Calu3 (cell line): ENCODE measurements at regions not wholly inside any gene's neighbourhood (a gene's known extent, or its start where the extent isn't known, plus 50 kb on each side); places are given as distances from the start of the nearest gene placed in this dataset.

Experiments
- BruUV-seq: library from RNA; stranded (reverse); fragments of 400-500 nt; replicated peaks from 2 replicates; lab custom pipeline; 2021; lab: Mats Ljungman, UMichigan
- CTCF ChIA-PET: fragments of 300-600 bp; sonication (Branson Sonifier 250); formaldehyde crosslinking; loops from one replicate; lab custom pipeline; 2022; ENCODE audit warnings: antibody characterized with exemption; lab: Charles Lee
- DNase-seq: peaks from one replicate; pipeline ENCODE4 v3.0.0; 2022
- H3K27ac Mint-ChIP-seq: one replicate; pipeline ENCODE4 v1.8.0; 2022; ENCODE audit warnings: mixed read lengths; ENCODE audit not compliant: unreplicated experiment
- H3K27me3 Mint-ChIP-seq: one replicate; pipeline ENCODE4 v1.8.0; 2022; ENCODE audit warnings: mixed read lengths; ENCODE audit not compliant: unreplicated experiment
- H3K36me3 Mint-ChIP-seq: one replicate; pipeline ENCODE4 v1.8.0; 2022; ENCODE audit warnings: mild to moderate bottlenecking, moderate library complexity, mixed read lengths; ENCODE audit not compliant: insufficient read depth, unreplicated experiment
- H3K4me1 Mint-ChIP-seq: one replicate; pipeline ENCODE4 v1.8.0; 2022; ENCODE audit warnings: mild to moderate bottlenecking, low read depth, mixed read lengths; ENCODE audit not compliant: unreplicated experiment
- H3K4me3 Mint-ChIP-seq: one replicate; pipeline ENCODE4 v1.8.0; 2022; ENCODE audit warnings: mild to moderate bottlenecking, low read depth, moderate library complexity, mixed read lengths; ENCODE audit not compliant: unreplicated experiment
- H3K9me3 Mint-ChIP-seq: one replicate; pipeline ENCODE4 v1.8.0; 2022; ENCODE audit warnings: low read depth, mixed read lengths; ENCODE audit not compliant: unreplicated experiment
- CTCF ChIP-seq: fragments of 200-600 bp; IDR thresholded peaks from one replicate; pipeline ENCODE4 v1.8.0; 2022; ENCODE audit warnings: antibody characterized with exemption; ENCODE audit not compliant: unreplicated experiment
- intact Hi-C: fragments of 100-400 bp; cut with micrococcal nuclease; formaldehyde crosslinking; loops from one replicate; pipeline ENCODE4 v1.10.0; 2022; ENCODE audit not compliant: unreplicated experiment

- no peak for TF ChIP-seq CTCF
- Mint-ChIP-seq H3K27me3 (peaks cover 72% of the 10 kb centered on the region), H3K36me3 (no peaks in the 10 kb centered on the region), H3K4me3 (no peak overlapping the region), H3K4me1 (no peaks in the 10 kb centered on the region), H3K9me3 (no peaks in the 10 kb centered on the region), H3K27ac (no peak overlapping the region)
- DNase-seq: no peak
- intact Hi-C loops: no loop called here
- CTCF ChIA-PET: interaction anchor here (0.5 kb wide), 1 partner anchor 265 kb away, joined by 3 read pairs; no protein-coding TSS in a partner anchor
- BruUV-seq: no TSS peak
These were observed 116.8 kb downstream of the WSCD1 start for GRCh38 chr17:6186998-6187397.

- intact Hi-C loops: no loop called here
- no TSS peak for BruUV-seq
- no peak for DNase-seq
- H3K4me3 Mint-ChIP-seq: no peak overlapping the region
- no peaks in the 10 kb centered on the region for H3K9me3 Mint-ChIP-seq
- H3K36me3 Mint-ChIP-seq: no peaks in the 10 kb centered on the region
- peaks cover 63% of the 10 kb centered on the region for H3K27me3 Mint-ChIP-seq
- no peak overlapping the region for H3K27ac Mint-ChIP-seq
- no peak for TF ChIP-seq CTCF
- CTCF ChIA-PET: no interaction called here
- H3K4me1 Mint-ChIP-seq: no peaks in the 10 kb centered on the region
These were observed 114.3 kb downstream of the WSCD1 start for GRCh38 chr17:6184508-6184907.

GRCh38 chr17:6179017-6179416 is 108.8 kb downstream of the WSCD1 start:
- intact Hi-C loops: no loop called here
- no peaks in the 10 kb centered on the region for H3K36me3 Mint-ChIP-seq
- no peaks in the 10 kb centered on the region for H3K4me1 Mint-ChIP-seq
- DNase-seq: no peak
- BruUV-seq: no TSS peak
- no peak for TF ChIP-seq CTCF
- CTCF ChIA-PET: no interaction called here
- H3K4me3 Mint-ChIP-seq: no peak overlapping the region
- H3K27ac Mint-ChIP-seq: no peak overlapping the region
- no peaks in the 10 kb centered on the region for H3K9me3 Mint-ChIP-seq
- H3K27me3 Mint-ChIP-seq: peaks cover 87% of the 10 kb centered on the region

- Mint-ChIP-seq H3K9me3 (no peaks in the 10 kb centered on the region), H3K4me3 (no peak overlapping the region), H3K27me3 (peaks cover 88% of the 10 kb centered on the region), H3K36me3 (no peaks in the 10 kb centered on the region), H3K27ac (no peak overlapping the region), H3K4me1 (no peaks in the 10 kb centered on the region)
- TF ChIP-seq CTCF: no peak
- CTCF ChIA-PET: no interaction called here
- no TSS peak for BruUV-seq
- intact Hi-C loops: no loop called here
- DNase-seq: no peak
These were observed 107.9 kb downstream of the WSCD1 start for GRCh38 chr17:6177941-6178694.
